HEK293 (cell line): ENCODE measurements at regions not wholly inside any gene's neighbourhood (a gene's known extent, or its start where the extent isn't known, plus 50 kb on each side); places are given as distances from the start of the nearest gene placed in this dataset.

ENCODE experiments used
- CTCF ChIA-PET: fragments of 350-600 bp; formaldehyde crosslinking; extraction: SDS; loops from one replicate; lab custom pipeline; 2021; ENCODE audit warnings: antibody characterized with exemption; lab: Yijun Ruan, JAX
- POLR2A ChIA-PET: fragments of 300-600 bp; formaldehyde crosslinking; extraction: SDS; loops from one replicate; lab custom pipeline; 2020; ENCODE audit warnings: antibody characterized with exemption, inconsistent platforms; lab: Yijun Ruan, JAX
- H3K27ac ChIP-seq: fragments of 200-500 bp; sonication (Bioruptor generic); 2 replicates; pipeline ENCODE4 v1.5.1; 2014; ENCODE audit warnings: low read depth, low read length, control low read depth, inconsistent platforms; ENCODE audit errors: extremely low read depth
- H3K36me3 ChIP-seq, 2 experiments: fragments of 200-500 bp in 1 of 2; sonication (Bioruptor generic) in 1 of 2; 1 replicate in 1 of 2; 2 replicates in 1 of 2; pipeline ENCODE4 v1.5.1; 2014 to 2017; ENCODE audit warnings: inconsistent platforms in 2 of 2, low read length in 2 of 2; ENCODE audit not compliant: control insufficient read depth in 2 of 2, insufficient read depth in 1 of 2
- H3K4me1 ChIP-seq: fragments of 200-500 bp; sonication (Bioruptor generic); 2 replicates; pipeline ENCODE4 v1.5.1; 2014; ENCODE audit warnings: mild to moderate bottlenecking, low read length, inconsistent platforms; ENCODE audit not compliant: control insufficient read depth, insufficient read depth
- H3K4me3 ChIP-seq: 2 replicates; pipeline ENCODE4 v1.5.1; 2011; ENCODE audit warnings: low read depth, mild to moderate bottlenecking, control low read depth, low read length, moderate library complexity
- H3K9me3 ChIP-seq: fragments of 200-500 bp; sonication (Bioruptor generic); 2 replicates; pipeline ENCODE4 v1.5.1; 2014; ENCODE audit warnings: low read depth, low read length, inconsistent platforms; ENCODE audit not compliant: control insufficient read depth, insufficient read depth
- ELK4 ChIP-seq: IDR thresholded peaks from 2 replicates; pipeline ENCODE4 v1.6.1; 2011; ENCODE audit warnings: mild to moderate bottlenecking, low read depth, low read length, borderline replicate concordance
- KLF8 ChIP-seq: fragments of 450-650 bp; formaldehyde crosslinking; IDR thresholded peaks from 2 replicates; pipeline ENCODE4 v1.5.1; 2016; ENCODE audit warnings: missing biosample characterization, missing genetic modification characterization
- ZBTB49 ChIP-seq: fragments of 450-650 bp; formaldehyde crosslinking; IDR thresholded peaks from 2 replicates; pipeline ENCODE4 v1.5.1; 2016; ENCODE audit warnings: missing biosample characterization, missing genetic modification characterization, low read depth
- ZNF266 ChIP-seq: fragments of 450-650 bp; formaldehyde crosslinking; IDR thresholded peaks from 2 replicates; pipeline ENCODE4 v1.5.1; 2016; ENCODE audit warnings: missing biosample characterization, missing genetic modification characterization, low read depth
- ZNF292 ChIP-seq: fragments of 450-650 bp; formaldehyde crosslinking; IDR thresholded peaks from 2 replicates; pipeline ENCODE4 v1.5.1; 2016; ENCODE audit warnings: low read depth, missing biosample characterization, missing genetic modification characterization, borderline replicate concordance
- ZNF561 ChIP-seq: fragments of 450-650 bp; IDR thresholded peaks from 2 replicates; pipeline ENCODE4 v1.5.1; 2018; ENCODE audit warnings: missing biosample characterization, missing genetic modification characterization, borderline replicate concordance
- TF ChIP-seq, protein P1 (sequence below): fragments of 450-650 bp; formaldehyde crosslinking; IDR thresholded peaks from 2 replicates; pipeline ENCODE4 v1.5.1; 2017; ENCODE audit warnings: missing biosample characterization, missing genetic modification characterization
- TF ChIP-seq, protein P2 (sequence below): fragments of 450-650 bp; IDR thresholded peaks from 2 replicates; pipeline ENCODE4 v1.5.1; 2018; ENCODE audit warnings: missing biosample characterization, mild to moderate bottlenecking, missing genetic modification characterization
- TF ChIP-seq, protein P3 (sequence below): fragments of 450-650 bp; formaldehyde crosslinking; IDR thresholded peaks from 2 replicates; pipeline ENCODE4 v1.5.1; 2016; ENCODE audit warnings: missing biosample characterization, missing genetic modification characterization

GRCh38 chr7:34236057-34236456 lies 330.7 kb downstream of the BMPER start:
- H3K4me1 ChIP-seq: no peaks in the 10 kb centered on the region
- no peak overlapping the region for H3K4me3 ChIP-seq
- H3K27ac ChIP-seq: no peak overlapping the region
- CTCF ChIA-PET: no interaction called here
- no peaks in the 10 kb centered on the region for H3K9me3 ChIP-seq
- no peak for TF ChIP-seq ELK4
- H3K36me3 ChIP-seq: no peaks in the 10 kb centered on the region
- POLR2A ChIA-PET: no interaction called here

DNA sequence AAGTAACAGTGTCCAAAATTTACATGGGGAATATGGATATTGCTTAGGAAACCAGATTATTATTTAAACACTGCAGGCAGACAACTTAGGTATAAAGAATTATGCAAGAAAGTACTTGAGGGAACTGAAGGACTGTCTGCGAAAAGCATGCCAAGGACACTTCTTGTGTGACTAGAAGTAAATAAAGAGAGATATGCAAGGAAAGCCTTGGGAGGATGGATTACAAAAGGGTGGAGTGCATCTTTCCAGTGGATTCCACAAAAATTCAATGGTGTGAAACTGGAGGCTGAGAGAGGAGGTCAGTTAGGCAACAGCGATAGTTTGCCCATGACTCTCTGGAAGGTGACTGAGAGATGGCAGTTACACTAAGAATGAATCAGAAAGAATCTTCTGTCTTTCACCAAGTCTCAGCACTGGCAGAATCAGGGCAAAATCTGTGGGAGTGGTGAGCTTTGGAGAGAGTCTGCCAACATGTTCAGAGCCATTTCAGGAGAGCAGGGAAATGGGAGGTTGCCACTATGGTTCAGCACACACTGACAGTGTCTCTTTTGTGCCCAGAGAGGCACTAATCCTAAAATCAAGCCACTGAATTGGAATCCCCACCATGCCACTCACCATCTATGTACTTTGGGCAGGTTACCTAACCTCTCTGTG lies 331.6 kb downstream of the BMPER start:
- no peaks in the 10 kb centered on the region for H3K9me3 ChIP-seq
- no peak overlapping the region for H3K27ac ChIP-seq
- no peak for TF ChIP-seq ZNF266
- no peak for TF ChIP-seq ZNF561 (tag by site-specific recombination)
- no peak for TF ChIP-seq KLF8 (tag by site-specific recombination)
- no peak for TF ChIP-seq ZBTB49 (tag by site-specific recombination)
- TF ChIP-seq ZNF292 (tag by site-specific recombination): no peak
- TF ChIP-seq, protein P1, sequence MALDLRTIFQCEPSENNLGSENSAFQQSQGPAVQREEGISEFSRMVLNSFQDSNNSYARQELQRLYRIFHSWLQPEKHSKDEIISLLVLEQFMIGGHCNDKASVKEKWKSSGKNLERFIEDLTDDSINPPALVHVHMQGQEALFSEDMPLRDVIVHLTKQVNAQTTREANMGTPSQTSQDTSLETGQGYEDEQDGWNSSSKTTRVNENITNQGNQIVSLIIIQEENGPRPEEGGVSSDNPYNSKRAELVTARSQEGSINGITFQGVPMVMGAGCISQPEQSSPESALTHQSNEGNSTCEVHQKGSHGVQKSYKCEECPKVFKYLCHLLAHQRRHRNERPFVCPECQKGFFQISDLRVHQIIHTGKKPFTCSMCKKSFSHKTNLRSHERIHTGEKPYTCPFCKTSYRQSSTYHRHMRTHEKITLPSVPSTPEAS (tag by site-specific recombination): no peak
- TF ChIP-seq, protein P2, sequence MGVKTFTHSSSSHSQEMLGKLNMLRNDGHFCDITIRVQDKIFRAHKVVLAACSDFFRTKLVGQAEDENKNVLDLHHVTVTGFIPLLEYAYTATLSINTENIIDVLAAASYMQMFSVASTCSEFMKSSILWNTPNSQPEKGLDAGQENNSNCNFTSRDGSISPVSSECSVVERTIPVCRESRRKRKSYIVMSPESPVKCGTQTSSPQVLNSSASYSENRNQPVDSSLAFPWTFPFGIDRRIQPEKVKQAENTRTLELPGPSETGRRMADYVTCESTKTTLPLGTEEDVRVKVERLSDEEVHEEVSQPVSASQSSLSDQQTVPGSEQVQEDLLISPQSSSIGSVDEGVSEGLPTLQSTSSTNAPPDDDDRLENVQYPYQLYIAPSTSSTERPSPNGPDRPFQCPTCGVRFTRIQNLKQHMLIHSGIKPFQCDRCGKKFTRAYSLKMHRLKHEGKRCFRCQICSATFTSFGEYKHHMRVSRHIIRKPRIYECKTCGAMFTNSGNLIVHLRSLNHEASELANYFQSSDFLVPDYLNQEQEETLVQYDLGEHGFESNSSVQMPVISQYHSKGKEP (tag by site-specific recombination): no peak
- CTCF ChIA-PET: no interaction called here
- no peaks in the 10 kb centered on the region for H3K4me1 ChIP-seq
- no peaks in the 10 kb centered on the region for H3K36me3 ChIP-seq
- H3K4me3 ChIP-seq: no peak overlapping the region
- POLR2A ChIA-PET: no interaction called here

DNA sequence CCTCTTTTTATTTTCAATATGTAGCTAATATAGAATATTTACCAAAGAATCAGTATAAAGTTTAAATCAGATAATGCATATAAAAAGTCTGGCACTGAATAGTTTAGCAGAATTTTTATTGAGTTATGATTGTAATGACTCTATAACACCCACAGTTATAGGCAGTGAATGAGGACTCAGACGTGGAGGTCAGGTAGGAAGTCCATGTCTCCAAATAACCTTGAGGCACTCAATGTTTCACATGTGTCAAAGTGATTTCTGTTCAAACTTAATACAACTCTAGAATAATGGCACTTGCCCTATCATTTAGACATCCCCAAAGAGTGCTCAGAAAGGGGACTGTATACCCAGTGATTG lies 332.1 kb downstream of the BMPER start:
- CTCF ChIA-PET: no interaction called here
- TF ChIP-seq, protein P3, sequence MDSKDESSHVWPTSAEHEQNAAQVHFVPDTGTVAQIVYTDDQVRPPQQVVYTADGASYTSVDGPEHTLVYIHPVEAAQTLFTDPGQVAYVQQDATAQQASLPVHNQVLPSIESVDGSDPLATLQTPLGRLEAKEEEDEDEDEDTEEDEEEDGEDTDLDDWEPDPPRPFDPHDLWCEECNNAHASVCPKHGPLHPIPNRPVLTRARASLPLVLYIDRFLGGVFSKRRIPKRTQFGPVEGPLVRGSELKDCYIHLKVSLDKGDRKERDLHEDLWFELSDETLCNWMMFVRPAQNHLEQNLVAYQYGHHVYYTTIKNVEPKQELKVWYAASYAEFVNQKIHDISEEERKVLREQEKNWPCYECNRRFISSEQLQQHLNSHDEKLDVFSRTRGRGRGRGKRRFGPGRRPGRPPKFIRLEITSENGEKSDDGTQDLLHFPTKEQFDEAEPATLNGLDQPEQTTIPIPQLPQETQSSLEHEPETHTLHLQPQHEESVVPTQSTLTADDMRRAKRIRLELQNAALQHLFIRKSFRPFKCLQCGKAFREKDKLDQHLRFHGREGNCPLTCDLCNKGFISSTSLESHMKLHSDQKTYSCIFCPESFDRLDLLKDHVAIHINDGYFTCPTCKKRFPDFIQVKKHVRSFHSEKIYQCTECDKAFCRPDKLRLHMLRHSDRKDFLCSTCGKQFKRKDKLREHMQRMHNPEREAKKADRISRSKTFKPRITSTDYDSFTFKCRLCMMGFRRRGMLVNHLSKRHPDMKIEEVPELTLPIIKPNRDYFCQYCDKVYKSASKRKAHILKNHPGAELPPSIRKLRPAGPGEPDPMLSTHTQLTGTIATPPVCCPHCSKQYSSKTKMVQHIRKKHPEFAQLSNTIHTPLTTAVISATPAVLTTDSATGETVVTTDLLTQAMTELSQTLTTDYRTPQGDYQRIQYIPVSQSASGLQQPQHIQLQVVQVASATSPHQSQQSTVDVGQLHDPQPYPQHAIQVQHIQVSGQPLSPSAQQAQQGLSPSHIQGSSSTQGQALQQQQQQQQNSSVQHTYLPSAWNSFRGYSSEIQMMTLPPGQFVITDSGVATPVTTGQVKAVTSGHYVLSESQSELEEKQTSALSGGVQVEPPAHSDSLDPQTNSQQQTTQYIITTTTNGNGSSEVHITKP (tag by site-specific recombination): no peak
- TF ChIP-seq, all 188 proteins: peak for 0
- Histone ChIP-seq H3K27ac (no peak overlapping the region), H3K4me3 (no peak overlapping the region), H3K36me3 (no peaks in the 10 kb centered on the region), H3K9me3 (no peaks in the 10 kb centered on the region), H3K4me1 (no peaks in the 10 kb centered on the region)
- POLR2A ChIA-PET: no interaction called here
